HepG2 (cell line): ENCODE measurements at regions not wholly inside any gene's neighbourhood (a gene's known extent, or its start where the extent isn't known, plus 50 kb on each side); places are given as distances from the start of the nearest gene placed in this dataset.

Experiments
- ATAC-seq: fragments of 200-7000 bp; cut with Tn5 transposase; 3 replicates; pipeline ENCODE4 v1.9.1; 2020; ENCODE audit warnings: mild to moderate bottlenecking, moderate library complexity
- BruUV-seq: library from RNA; stranded (reverse); fragments of 400-500 nt; replicated peaks from 2 replicates; lab custom pipeline; 2021; lab: Mats Ljungman, UMichigan
- CTCF ChIA-PET: fragments of 300-600 bp; formaldehyde crosslinking; extraction: SDS; loops from one replicate; lab custom pipeline; 2021; ENCODE audit warnings: low total read pairs, inconsistent platforms, low intra/inter-chr PET ratio; lab: Yijun Ruan, JAX
- POLR2A ChIA-PET: fragments of 350-600 bp; sonication (Branson Sonifier 250); formaldehyde crosslinking; loops from one replicate; lab custom pipeline; 2020; ENCODE audit warnings: antibody characterized with exemption, inconsistent platforms; lab: Yijun Ruan, JAX
- DNase-seq: peaks from one replicate; pipeline ENCODE4 v3.0.0-alpha.2; 2015; ENCODE audit warnings: low spot score
- FAIRE-seq: peaks from 3 replicates; lab custom pipeline; 2011; peaks lifted over from hg19 to GRCh38; lab: Jason Lieb, UNC
- H2AFZ ChIP-seq: one replicate; pipeline ENCODE4 v1.6.1; 2011; ENCODE audit warnings: low read length, inconsistent platforms
- H3K27ac ChIP-seq: fragments of 300-600 bp; 3 replicates; pipeline ENCODE4 v1.8.0; 2011; ENCODE audit warnings: mixed run types, mild to moderate bottlenecking, mixed read lengths, low read length, inconsistent platforms; ENCODE audit not compliant: insufficient read depth; ENCODE audit errors: extremely low read length
- H3K27me3 ChIP-seq, 2 experiments: fragments of 200-600 bp in 1 of 2; 2 replicates in 1 of 2; 3 replicates in 1 of 2; pipeline versions ENCODE4 v1.6.0 to v1.8.0; 2011; ENCODE audit warnings: low read length in 2 of 2, mild to moderate bottlenecking in 2 of 2, moderate library complexity in 2 of 2, inconsistent platforms in 1 of 2; ENCODE audit not compliant: insufficient read depth in 2 of 2, control insufficient read depth in 1 of 2
- H3K36me3 ChIP-seq, 2 experiments: fragments of 200-600 bp in 1 of 2; replicated peaks in 1 of 2; 2 replicates in 1 of 2; 3 replicates in 1 of 2; pipeline versions ENCODE4 v1.5.1 to v1.8.0; 2011; ENCODE audit warnings: low read length in 2 of 2, inconsistent platforms in 1 of 2; ENCODE audit not compliant: insufficient read depth in 2 of 2, control insufficient read depth in 1 of 2
- H3K4me1 ChIP-seq: 2 replicates; pipeline ENCODE4 v1.5.1; 2012; ENCODE audit warnings: low read length, inconsistent platforms; ENCODE audit not compliant: insufficient read depth
- H3K4me2 ChIP-seq: 2 replicates; pipeline ENCODE4 v1.6.0; 2011; ENCODE audit warnings: low read depth, low read length, inconsistent platforms
- H3K4me3 ChIP-seq, 3 experiments: fragments of 200-600 bp in 1 of 3; sonication (generic), shearing (Covaris generic) in 1 of 3; replicated peaks in 1 of 3; 2 replicates each; pipeline ENCODE4 v1.5.1; 2011 to 2016; ENCODE audit warnings: low read length in 3 of 3, inconsistent platforms in 2 of 3, low read depth in 2 of 3, mild to moderate bottlenecking in 2 of 3, control low read depth in 1 of 3, mixed read lengths in 1 of 3; ENCODE audit not compliant: insufficient read depth in 1 of 3
- H3K79me2 ChIP-seq: one replicate; pipeline ENCODE4 v1.6.1; 2011; ENCODE audit warnings: low read length, inconsistent platforms; ENCODE audit not compliant: insufficient read depth
- H3K9ac ChIP-seq: 2 replicates; pipeline ENCODE4 v1.6.0; 2011; ENCODE audit warnings: mild to moderate bottlenecking, low read depth, low read length, inconsistent platforms; ENCODE audit not compliant: insufficient read depth
- H3K9me3 ChIP-seq: 2 replicates; pipeline ENCODE4 v1.5.1; 2012; ENCODE audit warnings: mild to moderate bottlenecking, low read length
- H4K20me1 ChIP-seq: 2 replicates; pipeline ENCODE4 v1.6.0; 2011; ENCODE audit warnings: inconsistent platforms, mild to moderate bottlenecking, low read length, moderate library complexity; ENCODE audit not compliant: insufficient read depth
- CAMTA2 ChIP-seq: sonication (generic); formaldehyde crosslinking; IDR thresholded peaks from 2 replicates; pipeline ENCODE4 v1.4.0; 2020; ENCODE audit warnings: mild to moderate bottlenecking, missing genetic modification reagents, borderline replicate concordance
- HHEX ChIP-seq: IDR thresholded peaks from 2 replicates; pipeline ENCODE4 v1.6.1; 2016; ENCODE audit warnings: control low read depth
- IRX3 ChIP-seq: sonication (generic); formaldehyde crosslinking; IDR thresholded peaks from 2 replicates; pipeline ENCODE4 v1.8.1; 2023; ENCODE audit warnings: mild to moderate bottlenecking, low read depth, missing genetic modification reagents, borderline replicate concordance
- ZFYVE20 ChIP-seq: sonication (generic); formaldehyde crosslinking; IDR thresholded peaks from 2 replicates; pipeline ENCODE4 v1.8.0; 2023; ENCODE audit warnings: low read depth, mild to moderate bottlenecking, moderate library complexity, missing genetic modification reagents, borderline replicate concordance
- ZNF143 ChIP-seq: sonication (generic); formaldehyde crosslinking; IDR thresholded peaks from 2 replicates; pipeline ENCODE4 v1.4.0; 2020; ENCODE audit warnings: missing genetic modification reagents
- ZNF556 ChIP-seq: sonication (generic); formaldehyde crosslinking; IDR thresholded peaks from 2 replicates; pipeline ENCODE4 v1.4.0; 2020; ENCODE audit warnings: mild to moderate bottlenecking, missing genetic modification reagents, borderline replicate concordance
- ZNF614 ChIP-seq: IDR thresholded peaks from 2 replicates; pipeline ENCODE4 v1.6.1; 2018; ENCODE audit warnings: missing biosample characterization, missing genetic modification reagents, inconsistent platforms, borderline replicate concordance
- WGBS: methylation state at CpG from one replicate; pipeline ENCODE4 v1.1.6; 2017; ENCODE audit warnings: low lambda C conversion rate; 5-methylcytosine and 5-hydroxymethylcytosine counted together
- in situ Hi-C: cut with HindIII; loops from 2 replicates; pipeline ENCODE4 v1.10.0; 2017; ENCODE audit warnings: low pct_unique_long_range_greater_than_20kb; ENCODE audit not compliant: extremely low pct_ligation_motif_present
- intact Hi-C: fragments of 100-400 bp; cut with micrococcal nuclease; formaldehyde crosslinking; loops from one replicate; pipeline ENCODE4 v1.10.0; 2022; ENCODE audit not compliant: unreplicated experiment
- TF ChIP-seq, protein P1 (sequence below): sonication (generic); formaldehyde crosslinking; IDR thresholded peaks from 2 replicates; pipeline ENCODE4 v1.9.0; 2021; ENCODE audit warnings: mild to moderate bottlenecking, missing genetic modification reagents
- TF ChIP-seq, protein P2 (sequence below): sonication (generic); IDR thresholded peaks from 2 replicates; pipeline ENCODE4 v1.6.1; 2016; ENCODE audit warnings: low read depth, borderline replicate concordance
- TF ChIP-seq, protein P3 (sequence below): sonication (generic); formaldehyde crosslinking; IDR thresholded peaks from 2 replicates; pipeline ENCODE4 v1.8.0; 2022; ENCODE audit warnings: mild to moderate bottlenecking, missing genetic modification reagents; ENCODE audit not compliant: insufficient replicate concordance
- TF ChIP-seq, protein P4 (sequence below): sonication (generic); formaldehyde crosslinking; IDR thresholded peaks from 2 replicates; pipeline ENCODE4 v1.8.0; 2022; ENCODE audit warnings: missing genetic modification reagents, low read depth, mild to moderate bottlenecking, borderline replicate concordance

DNA sequence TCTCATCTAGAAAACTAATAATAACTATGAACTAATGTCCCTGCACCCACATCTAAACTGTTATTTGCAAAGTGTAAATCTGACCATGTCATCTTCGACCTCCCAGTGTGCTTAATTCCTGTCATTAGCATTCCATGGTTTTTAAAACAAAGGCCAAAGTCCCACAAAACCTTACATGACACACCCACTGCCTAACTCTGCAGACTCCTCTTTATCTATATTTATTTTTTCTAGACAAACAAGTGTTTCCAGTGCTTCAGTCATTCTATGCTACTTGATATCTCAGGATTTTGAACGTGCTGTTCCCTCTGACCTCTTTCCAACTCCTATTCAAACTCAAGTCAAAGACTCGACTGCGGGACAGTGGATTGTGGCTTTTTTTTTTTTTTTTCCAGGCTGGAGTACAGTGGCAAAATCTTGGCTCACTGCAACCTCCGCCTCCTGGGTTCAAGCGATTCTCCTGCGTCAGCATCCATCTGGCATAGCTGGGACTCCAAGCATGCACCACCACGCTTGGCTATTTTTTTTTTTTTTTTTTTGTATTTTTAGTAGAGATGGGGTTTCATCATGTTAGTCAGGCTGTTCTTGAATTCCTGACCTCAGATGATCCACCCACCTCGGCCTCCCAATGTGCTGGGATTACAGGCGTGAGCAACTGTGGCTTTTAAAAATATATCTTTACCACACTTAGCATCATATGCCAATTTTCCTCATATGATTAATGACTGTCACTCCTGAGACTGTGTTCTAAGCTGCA lies 1511.0 kb downstream of the ARAP2 start (continued):
- TF ChIP-seq, protein P1, sequence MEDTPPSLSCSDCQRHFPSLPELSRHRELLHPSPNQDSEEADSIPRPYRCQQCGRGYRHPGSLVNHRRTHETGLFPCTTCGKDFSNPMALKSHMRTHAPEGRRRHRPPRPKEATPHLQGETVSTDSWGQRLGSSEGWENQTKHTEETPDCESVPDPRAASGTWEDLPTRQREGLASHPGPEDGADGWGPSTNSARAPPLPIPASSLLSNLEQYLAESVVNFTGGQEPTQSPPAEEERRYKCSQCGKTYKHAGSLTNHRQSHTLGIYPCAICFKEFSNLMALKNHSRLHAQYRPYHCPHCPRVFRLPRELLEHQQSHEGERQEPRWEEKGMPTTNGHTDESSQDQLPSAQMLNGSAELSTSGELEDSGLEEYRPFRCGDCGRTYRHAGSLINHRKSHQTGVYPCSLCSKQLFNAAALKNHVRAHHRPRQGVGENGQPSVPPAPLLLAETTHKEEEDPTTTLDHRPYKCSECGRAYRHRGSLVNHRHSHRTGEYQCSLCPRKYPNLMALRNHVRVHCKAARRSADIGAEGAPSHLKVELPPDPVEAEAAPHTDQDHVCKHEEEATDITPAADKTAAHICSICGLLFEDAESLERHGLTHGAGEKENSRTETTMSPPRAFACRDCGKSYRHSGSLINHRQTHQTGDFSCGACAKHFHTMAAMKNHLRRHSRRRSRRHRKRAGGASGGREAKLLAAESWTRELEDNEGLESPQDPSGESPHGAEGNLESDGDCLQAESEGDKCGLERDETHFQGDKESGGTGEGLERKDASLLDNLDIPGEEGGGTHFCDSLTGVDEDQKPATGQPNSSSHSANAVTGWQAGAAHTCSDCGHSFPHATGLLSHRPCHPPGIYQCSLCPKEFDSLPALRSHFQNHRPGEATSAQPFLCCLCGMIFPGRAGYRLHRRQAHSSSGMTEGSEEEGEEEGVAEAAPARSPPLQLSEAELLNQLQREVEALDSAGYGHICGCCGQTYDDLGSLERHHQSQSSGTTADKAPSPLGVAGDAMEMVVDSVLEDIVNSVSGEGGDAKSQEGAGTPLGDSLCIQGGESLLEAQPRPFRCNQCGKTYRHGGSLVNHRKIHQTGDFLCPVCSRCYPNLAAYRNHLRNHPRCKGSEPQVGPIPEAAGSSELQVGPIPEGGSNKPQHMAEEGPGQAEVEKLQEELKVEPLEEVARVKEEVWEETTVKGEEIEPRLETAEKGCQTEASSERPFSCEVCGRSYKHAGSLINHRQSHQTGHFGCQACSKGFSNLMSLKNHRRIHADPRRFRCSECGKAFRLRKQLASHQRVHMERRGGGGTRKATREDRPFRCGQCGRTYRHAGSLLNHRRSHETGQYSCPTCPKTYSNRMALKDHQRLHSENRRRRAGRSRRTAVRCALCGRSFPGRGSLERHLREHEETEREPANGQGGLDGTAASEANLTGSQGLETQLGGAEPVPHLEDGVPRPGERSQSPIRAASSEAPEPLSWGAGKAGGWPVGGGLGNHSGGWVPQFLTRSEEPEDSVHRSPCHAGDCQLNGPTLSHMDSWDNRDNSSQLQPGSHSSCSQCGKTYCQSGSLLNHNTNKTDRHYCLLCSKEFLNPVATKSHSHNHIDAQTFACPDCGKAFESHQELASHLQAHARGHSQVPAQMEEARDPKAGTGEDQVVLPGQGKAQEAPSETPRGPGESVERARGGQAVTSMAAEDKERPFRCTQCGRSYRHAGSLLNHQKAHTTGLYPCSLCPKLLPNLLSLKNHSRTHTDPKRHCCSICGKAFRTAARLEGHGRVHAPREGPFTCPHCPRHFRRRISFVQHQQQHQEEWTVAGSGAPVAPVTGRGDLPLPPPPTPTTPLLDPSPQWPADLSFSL = no peak
- peak; percentile 44; the same call in 1 of the 2 replicates for TF ChIP-seq HHEX
- TF ChIP-seq CAMTA2 = no peak

DNA sequence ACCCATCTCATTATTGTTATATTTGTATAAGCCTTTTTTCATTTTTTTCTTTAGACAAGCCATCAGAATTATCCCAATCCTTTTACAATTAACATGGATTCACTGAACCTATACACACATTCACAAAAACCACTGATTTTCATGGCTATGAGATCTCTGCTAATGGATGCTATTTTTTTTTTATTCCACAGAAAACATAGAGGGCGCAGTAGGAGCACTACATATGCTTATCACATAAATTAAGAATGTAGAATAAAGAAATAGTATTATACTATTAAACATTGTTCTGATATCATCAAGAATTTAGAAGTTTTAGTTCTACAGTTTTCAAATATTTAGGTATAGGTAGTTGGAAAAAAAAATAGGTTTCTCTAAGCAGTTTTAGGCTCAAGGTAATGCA lies 1477.4 kb downstream of the ARAP2 start:
- Histone ChIP-seq H3K36me3 (no peaks in the 10 kb centered on the region), H3K9ac (no peak overlapping the region), H3K4me2 (no peak overlapping the region), H3K4me3 (no peak overlapping the region), H2AFZ (no peak overlapping the region), H3K27ac (no peak overlapping the region), H4K20me1 (no peaks in the 10 kb centered on the region), H3K27me3 (no peaks in the 10 kb centered on the region), H3K9me3 (no peaks in the 10 kb centered on the region), H3K79me2 (no peaks in the 10 kb centered on the region), H3K4me1 (no peaks in the 10 kb centered on the region)
- no peak for DNase-seq
- BruUV-seq = no TSS peak
- TF ChIP-seq CAMTA2 (no peak), IRX3 (CRISPR knock-in tag) (no peak), ZFYVE20 (CRISPR knock-in tag) (no peak), ZNF614 (CRISPR knock-in tag) (no peak), ZNF143 (CRISPR knock-in tag) (no peak), ZNF556 (CRISPR knock-in tag) (no peak)
- TF ChIP-seq, protein P2, sequence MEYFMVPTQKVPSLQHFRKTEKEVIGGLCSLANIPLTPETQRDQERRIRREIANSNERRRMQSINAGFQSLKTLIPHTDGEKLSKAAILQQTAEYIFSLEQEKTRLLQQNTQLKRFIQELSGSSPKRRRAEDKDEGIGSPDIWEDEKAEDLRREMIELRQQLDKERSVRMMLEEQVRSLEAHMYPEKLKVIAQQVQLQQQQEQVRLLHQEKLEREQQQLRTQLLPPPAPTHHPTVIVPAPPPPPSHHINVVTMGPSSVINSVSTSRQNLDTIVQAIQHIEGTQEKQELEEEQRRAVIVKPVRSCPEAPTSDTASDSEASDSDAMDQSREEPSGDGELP = no peak
- TF ChIP-seq, protein P3, sequence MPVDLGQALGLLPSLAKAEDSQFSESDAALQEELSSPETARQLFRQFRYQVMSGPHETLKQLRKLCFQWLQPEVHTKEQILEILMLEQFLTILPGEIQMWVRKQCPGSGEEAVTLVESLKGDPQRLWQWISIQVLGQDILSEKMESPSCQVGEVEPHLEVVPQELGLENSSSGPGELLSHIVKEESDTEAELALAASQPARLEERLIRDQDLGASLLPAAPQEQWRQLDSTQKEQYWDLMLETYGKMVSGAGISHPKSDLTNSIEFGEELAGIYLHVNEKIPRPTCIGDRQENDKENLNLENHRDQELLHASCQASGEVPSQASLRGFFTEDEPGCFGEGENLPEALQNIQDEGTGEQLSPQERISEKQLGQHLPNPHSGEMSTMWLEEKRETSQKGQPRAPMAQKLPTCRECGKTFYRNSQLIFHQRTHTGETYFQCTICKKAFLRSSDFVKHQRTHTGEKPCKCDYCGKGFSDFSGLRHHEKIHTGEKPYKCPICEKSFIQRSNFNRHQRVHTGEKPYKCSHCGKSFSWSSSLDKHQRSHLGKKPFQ (CRISPR knock-in tag) = no peak
- TF ChIP-seq, protein P4, sequence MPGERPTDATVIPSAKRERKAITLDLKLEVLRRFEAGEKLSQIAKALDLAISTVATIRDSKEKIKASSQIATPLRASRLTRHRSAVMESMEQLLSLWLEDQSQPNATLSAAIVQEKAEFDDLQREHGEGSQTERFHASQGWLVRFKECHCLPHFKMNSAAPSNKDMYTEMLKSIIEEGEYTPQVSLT (CRISPR knock-in tag) = no peak
- no peak for ATAC-seq
- intact Hi-C loops = no loop called here
- FAIRE-seq = no peak
- POLR2A ChIA-PET = no interaction called here
- in situ Hi-C loops = no loop called here
- 31% methylated on average over 1 of the region's 1 CpG for WGBS
- CTCF ChIA-PET = no interaction called here
